ENCODE measurements at regions not wholly inside any gene's neighbourhood (a gene's known extent, or its start where the extent isn't known, plus 50 kb on each side); places are given as distances from the start of the nearest gene placed in this dataset.

DNA sequence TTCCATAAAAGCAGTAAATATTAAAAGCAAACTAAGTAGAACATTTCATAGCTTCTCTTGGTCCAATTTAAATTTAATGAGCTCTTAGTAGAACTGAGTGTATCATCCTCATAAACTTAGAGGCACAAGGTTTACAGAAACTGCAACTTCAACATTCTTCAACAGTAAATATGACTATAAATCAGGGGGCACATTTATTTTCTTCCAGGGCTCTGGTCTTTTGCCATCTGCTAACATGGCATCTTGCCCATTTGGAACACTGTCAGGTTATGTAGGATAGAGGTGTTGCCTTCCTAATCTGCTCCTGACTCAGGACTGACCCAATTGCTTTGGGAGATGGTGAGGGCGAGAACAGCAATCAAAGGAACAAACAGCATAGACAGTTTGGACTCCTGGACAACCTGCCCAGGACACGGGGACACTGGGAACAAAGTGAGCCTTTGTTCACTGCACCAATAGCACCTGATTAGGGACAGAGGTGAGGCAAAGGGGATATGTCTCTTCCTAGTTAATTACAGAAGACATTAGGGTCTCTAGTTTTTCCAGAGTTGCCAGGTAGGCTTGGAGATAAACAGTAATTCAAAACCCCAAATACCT lies 610.2 kb upstream of the ROBO2 start:
- DNase-seq (ENCODE audit: low spot score), result no peak

DNA sequence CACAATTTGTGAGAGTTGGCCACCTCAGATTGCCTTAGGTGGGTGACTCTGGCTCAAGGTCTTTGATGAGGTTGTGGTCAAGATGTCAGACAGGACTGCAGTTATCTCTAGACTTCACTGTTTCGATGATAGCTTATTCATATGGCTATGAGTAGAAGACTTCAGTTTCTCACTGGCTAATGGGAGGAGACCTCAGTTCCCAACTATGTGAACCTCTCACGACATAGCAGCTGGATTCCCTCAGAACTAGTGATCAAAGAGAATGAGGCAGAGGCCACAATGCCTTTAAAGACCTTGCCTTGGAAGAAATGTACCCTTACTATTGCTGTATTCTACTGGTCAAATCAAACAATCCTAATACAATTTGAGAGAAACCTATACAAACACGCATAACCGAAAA lies 607.5 kb upstream of the ROBO2 start:
- DNase-seq (ENCODE audit: low spot score), result no peak

- DNase-seq (ENCODE audit: low spot score), result peak; percentile 3
Observed at GRCh38 chr3:76436894-76437293, 603.0 kb upstream of the ROBO2 start.

- DNase-seq (ENCODE audit: low spot score), result no peak
Observed at GRCh38 chr3:76438971-76439370, 600.9 kb upstream of the ROBO2 start.

DNA sequence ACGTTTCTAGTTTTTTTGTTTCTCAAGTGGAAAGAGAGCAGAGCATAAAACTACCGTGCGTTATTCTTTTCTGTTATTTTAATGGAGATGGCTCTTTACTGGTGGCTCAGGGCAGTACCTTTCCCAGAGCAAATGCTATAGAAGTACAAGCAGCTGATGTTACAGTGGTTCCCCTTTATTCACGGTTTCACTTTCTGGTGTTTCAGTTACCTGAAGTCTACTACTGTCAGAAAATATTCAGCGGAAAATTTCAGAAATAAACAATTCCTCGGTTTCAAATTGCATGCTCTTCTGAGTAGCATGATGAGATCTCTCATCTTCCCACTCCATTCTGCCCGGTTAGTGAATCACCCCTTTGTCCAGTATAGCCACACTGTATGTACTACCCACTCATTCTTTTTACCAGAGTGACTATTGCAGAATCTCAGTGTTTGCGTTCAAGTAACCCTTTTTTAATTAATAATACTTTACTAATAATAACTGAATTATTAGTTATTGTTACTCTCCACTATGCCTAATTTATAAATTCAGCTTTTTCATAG lies 597.5 kb upstream of the ROBO2 start:
- no peak for DNase-seq (ENCODE audit: low spot score)

GRCh38 chr3:76456322-76456721 lies 583.6 kb upstream of the ROBO2 start:
- no peak for DNase-seq (ENCODE audit: low spot score)

DNA sequence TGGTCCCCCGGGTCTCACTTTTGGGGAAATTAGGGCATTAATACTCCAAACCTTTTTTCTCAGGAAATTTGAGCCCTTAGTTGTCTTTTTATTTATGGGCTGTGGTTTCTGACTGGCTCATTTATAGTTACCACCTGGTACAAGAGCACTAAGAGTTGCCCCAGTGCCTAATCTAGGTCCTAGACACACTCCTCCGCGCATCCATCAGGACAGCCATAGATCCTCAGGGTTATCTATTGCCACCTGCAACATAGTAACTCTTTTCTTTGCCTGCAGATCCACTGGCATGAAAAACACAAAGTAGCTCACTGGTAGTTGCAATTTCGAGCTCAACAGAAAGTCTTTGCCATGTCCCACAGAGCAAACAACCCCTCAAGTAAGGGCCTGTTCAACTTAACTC lies 576.4 kb upstream of the ROBO2 start:
- no peak for DNase-seq (ENCODE audit: low spot score)

GRCh38 chr3:76470285-76470684 lies 569.6 kb upstream of the ROBO2 start:
- DNase-seq (ENCODE audit: low spot score), result peak; percentile 50

DNA sequence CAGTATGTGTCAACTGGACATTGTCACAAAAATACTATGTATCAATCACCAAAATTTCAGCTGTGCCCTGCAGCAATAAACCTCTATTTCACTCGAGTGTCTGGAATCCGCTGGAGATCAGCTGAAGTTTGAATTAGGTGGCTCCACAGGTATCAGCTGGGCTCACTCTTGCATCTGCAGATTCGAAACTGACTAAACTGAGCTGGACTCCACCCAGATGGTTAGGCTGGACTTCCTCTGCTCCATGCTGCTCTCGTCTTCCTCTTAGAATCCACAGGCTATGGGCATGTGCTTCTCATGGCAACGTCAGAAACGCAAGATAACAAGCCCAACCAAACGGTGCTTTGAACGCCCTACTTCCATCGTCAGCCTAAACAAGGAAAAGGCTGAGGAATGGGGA lies 565.3 kb upstream of the ROBO2 start:
- no peak for DNase-seq (ENCODE audit: low spot score)

DNA sequence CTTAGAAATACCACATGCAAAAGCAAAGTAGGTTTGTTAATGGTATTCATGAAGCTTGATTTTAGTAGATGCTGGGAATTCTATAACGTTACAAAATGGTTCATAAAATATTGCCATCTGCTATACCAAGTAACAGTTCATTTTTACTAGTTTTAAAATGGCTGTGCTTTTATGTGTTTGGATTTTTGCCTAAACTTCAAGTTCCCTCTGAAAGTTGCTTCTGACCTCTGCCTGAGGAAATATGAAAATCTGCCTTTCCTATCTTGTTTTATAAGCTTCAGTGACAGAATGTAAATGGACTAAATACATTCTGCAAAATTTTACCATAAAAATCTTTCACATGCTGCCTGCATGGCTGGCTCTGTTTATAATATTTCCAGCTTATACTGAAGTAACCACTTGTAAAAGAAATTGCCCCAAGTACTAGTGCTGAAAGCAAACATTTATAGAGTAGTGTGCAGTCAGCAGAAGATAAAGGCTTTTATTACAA lies 560.7 kb upstream of the ROBO2 start:
- DNase-seq (ENCODE audit: low spot score), result no peak

GRCh38 chr3:76482510-76482909 lies 557.4 kb upstream of the ROBO2 start:
- no peak for DNase-seq (ENCODE audit: low spot score)

DNA sequence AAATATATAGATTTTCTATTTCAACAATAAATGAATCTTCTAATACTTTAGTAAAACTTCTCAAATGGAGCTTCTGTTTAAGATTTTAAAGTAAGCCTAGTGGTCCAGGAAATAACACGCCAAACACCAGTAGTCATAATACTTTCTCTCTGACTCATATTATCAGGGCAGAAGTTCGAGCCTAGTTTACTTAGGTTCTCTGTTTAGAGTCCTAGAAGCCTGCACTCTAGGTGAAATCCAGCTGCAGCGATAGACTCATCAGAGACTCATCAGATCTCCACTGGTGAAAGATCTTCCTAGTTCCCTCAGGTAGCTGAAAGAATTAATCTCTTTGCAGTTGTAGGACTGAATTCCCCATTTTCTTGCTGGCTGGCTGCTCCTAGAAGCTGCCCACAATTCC lies 552.5 kb upstream of the ROBO2 start:
- peak; percentile 9 for DNase-seq (ENCODE audit: low spot score)

- DNase-seq (ENCODE audit: low spot score), result no peak
Observed at GRCh38 chr3:76490064-76490463, 549.8 kb upstream of the ROBO2 start.

GRCh38 chr3:76495216-76495615 lies 544.7 kb upstream of the ROBO2 start:
- DNase-seq (ENCODE audit: low spot score), result no peak

DNA sequence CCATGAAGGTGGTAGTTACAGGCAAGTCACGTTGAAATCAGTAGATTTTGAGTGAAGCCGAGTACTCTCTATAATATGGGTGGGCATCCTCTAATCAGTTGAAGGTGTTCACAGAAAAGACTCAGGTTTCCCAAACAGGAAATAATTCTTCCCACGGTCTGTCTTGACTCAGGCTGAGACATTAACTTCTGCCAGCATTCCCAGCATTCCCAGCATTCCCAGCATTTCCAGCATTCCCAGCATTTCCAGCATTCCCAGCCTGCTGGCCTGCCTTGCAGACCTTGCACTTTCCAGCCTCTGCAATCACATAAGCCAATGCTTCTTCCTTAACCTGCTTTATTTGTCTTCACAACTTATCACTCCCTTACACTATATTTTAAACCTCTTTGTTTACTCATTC lies 542.3 kb upstream of the ROBO2 start:
- DNase-seq (ENCODE audit: low spot score), result peak; percentile 22

GRCh38 chr3:76500746-76501275 lies 539.1 kb upstream of the ROBO2 start:
- DNase-seq (ENCODE audit: low spot score), result no peak

DNA sequence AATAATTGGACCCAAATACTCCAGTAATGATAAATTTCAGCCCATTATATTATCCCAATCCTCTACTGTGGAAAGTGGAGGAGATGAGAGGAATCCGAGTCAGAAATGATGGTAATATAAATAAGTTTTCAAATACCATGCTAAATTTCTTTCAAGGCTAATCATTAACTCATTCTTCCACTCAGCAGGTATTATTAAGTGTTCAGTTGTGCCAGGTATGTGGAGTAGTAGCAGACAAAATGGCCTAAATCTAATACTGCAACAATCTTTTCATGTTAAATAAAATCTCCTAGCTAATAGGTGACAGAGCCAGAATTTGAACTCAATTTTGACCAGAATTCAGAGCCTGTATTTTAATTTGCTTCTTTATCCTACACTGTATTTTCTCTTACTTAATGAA lies 538.6 kb upstream of the ROBO2 start:
- no peak for DNase-seq (ENCODE audit: low spot score)

DNA sequence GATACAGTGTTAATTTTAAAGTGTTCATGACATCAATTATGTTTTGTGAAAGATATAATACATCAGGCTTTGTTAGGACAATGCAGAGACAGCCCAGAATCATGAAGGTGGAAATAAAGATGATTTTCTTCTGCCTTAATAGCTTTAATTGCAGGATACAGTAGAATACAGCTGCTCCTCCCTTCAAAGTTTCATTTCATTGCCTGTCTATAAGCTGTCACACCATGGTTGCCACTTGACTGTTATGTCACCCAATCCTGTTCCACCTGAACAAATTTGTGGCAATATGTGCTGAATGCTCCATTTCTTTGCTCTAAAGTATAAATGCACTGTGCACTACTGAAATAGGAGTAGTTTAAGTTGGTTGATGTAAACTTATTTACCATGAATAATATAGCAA lies 537.8 kb upstream of the ROBO2 start:
- DNase-seq (ENCODE audit: low spot score), result no peak

DNA sequence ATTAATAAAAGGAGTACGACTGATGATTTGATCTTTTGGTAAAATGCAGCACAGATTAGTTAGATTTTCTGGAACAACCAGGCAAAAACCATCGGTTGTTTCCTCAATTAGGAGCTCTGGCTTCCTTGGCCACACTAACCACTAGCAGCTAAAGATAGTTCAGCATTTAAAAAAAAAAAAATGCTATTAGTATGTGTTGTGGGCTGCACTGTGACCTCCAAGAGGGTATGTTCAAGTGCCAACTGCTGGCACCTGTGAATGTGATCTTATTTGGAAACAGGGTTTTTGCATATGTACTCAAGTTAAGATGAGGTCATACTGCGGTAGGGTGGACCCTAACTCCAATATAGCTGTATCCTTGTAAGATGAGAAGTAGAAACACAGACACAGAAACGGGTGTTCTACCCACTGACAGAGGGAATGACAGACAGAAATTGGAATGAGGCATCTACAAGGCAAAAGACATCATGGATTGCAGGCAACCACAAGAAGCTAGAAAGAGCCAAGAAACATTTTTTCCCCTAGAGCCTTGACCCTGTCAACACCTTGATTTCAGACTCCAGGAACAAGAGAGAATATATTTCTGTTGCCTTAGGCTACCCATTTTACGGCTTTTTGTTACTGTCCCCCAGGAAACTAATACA lies 534.6 kb upstream of the ROBO2 start:
- no peak for DNase-seq (ENCODE audit: low spot score)

DNA sequence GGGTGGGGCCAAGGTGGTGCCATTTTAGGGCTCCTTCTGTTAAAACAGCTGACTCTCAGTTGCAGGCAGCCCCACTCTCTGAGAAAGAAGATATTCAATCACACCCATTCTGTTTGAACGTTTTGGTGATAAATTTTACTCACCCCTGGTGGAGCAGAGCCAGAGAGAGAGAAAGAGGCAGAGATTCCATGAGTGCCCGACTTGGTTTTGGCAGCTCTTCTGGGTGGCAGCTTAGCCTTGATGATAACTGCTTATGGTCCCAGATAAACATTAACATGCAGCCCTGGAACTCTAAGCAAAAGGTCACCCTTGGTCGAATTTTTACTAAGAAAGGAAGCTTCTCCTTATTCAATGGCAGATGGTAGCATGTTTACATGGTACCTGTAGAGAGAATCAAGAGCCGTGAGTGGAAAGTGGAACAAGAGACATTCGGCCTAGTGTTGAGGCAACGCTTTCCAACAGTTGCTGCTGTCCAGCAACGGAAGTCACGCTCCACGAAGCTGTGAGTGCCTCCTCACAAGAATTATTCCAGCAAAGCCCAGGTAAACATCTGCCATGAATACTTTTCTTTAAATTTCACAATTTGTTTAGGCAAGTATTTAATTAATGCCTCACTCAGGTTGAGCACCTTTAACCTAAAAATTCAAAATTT lies 530.6 kb upstream of the ROBO2 start:
- no peak for DNase-seq (ENCODE audit: low spot score)

GRCh38 chr3:76514836-76515235 lies 525.1 kb upstream of the ROBO2 start:
- no peak for DNase-seq (ENCODE audit: low spot score)

DNA sequence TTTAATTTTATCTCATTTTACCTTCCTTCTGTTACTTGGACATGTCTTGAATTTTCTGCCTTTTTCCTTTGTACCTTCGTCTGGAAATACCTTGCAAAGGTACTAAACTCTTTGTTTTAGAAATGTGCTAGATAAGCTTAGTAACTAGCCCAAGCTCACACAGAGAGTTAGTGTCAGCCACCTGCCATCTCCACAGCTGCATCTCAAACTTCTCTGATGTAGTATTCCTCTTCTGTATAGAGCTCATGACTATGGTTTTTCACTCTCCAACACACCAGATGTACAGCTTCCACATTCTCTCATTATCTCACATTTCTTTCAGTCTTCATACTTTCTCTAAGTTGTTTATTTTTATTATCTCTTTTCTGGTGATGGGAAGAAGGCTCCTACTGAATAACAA lies 516.6 kb upstream of the ROBO2 start:
- no peak for DNase-seq (ENCODE audit: low spot score)

DNA sequence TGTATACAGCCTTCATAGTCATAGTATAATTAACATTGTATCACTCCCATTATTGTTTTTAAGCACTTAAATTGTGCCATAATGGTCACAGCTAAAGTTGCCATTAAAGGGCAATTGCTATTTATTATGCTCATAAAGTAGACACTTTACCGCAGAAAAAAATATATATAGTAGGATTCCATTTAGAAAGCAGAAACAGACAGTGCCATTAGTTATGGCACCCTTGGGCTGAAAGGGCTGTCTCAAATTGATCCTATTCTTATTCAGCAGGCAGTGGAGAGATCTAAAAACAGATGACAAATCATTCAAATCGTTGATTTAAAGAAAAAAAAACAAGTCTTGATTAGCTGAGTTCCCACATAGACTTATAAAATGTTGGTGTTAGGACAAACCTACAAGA lies 514.2 kb upstream of the ROBO2 start:
- DNase-seq (ENCODE audit: low spot score), result no peak
